NCI-H345 treated with DMSO at 0.1 percent for 48 hours (cell line): ENCODE measurements at regions not wholly inside any gene's neighbourhood (a gene's known extent, or its start where the extent isn't known, plus 50 kb on each side); places are given as distances from the start of the nearest gene placed in this dataset.
A peak's percentile ranks its signal among the peaks of the same experiment; 100 is the strongest.
"Not testable (repeated sequence)": the region's sequence is repeated elsewhere in the genome, so short reads cannot be mapped to it uniquely, and the experiment has no call there.

Experiments used
- DNase-seq: peaks from one replicate; lab custom pipeline; 2025; ENCODE audit not compliant: unreplicated experiment; lab: John Stamatoyannopoulos, UW

DNA sequence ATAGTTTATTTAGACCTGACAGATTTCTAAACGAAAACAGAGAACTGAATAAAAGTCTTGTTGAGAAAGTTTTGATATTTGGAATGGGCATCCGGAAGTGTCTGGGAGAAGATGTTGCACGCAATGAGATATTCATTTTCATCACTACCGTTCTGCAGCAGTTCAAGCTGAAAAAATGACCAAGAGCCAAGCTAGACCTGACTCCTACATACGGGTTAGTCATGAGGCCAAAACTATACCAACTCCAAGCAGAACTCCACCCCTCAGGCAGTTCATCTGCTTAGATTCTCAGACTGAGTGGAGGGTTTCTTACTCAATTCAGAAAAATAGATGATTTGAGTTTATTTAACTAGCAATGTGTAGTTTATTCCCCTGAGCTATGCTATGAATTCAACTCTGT is 95.4 kb upstream of the ANXA1 start:
- DNase-seq: no peak

GRCh38 chr9:73054091-73054490 is 97.6 kb upstream of the ANXA1 start:
- no peak for DNase-seq

GRCh38 chr9:73053543-73053942 is 98.1 kb upstream of the ANXA1 start:
- no peak for DNase-seq

- no peak for DNase-seq
Measured at GRCh38 chr9:73050887-73051550, 98.2 kb upstream of the ALDH1A1 start.

DNA sequence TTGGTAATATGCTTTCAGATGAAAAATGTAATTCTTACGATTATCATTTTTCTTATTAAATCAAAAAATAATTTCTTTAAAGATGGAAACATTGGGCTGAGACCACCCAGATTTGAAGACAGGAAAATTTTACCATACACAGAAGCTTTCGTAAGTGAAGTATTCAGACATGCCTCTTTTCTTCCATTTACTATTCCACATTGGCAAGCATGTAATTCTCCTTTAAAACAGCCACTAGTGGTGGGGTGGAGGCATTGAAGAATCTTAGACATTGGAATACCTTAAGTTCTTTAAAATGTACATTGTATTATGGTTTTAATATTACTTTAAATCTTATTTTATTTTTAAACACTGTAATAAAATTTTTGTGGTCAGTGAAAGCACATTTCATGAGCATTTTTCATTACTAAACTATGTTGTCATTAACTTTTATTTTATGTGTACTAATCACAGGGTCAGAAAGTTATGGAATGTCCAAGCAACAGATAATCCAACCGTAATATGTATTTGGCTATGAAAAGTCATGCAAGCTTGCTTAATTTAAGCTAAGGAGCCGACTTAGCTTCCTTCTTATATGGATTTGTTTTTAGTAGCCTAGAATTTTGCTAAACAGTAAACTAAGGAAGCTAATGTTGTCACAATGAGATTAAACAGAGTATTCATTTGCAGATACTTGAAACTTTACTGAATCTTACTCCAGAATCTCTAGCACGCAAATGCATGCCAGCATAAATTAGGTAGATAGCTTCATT is 97.4 kb upstream of the ALDH1A1 start:
- DNase-seq: no peak

DNA sequence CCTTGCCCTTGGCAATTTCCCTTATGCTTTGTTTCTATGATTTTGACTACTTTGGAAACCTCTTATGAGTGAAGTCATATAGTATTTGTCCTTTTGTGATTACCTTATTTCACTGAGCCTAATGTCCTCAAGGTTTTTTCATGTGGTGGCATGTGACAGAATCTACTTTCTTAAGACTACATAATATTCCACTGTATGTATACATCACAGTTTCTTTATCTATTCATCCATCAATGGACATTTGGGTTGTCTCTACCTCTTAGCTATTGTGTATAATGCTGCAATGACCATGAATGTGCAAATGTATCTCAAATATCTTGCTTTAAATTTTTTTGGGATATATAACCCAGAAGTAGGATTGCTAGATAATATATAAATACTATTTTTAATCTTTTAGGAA is 96.4 kb upstream of the ALDH1A1 start:
- no peak for DNase-seq

- DNase-seq: no peak
Measured at GRCh38 chr9:73046769-73047168, 93.9 kb upstream of the ALDH1A1 start.

- DNase-seq: not testable (repeated sequence)
Measured at GRCh38 chr9:73044776-73045175, 91.9 kb upstream of the ALDH1A1 start.

GRCh38 chr9:73042155-73042554 is 89.3 kb upstream of the ALDH1A1 start:
- no peak for DNase-seq

DNA sequence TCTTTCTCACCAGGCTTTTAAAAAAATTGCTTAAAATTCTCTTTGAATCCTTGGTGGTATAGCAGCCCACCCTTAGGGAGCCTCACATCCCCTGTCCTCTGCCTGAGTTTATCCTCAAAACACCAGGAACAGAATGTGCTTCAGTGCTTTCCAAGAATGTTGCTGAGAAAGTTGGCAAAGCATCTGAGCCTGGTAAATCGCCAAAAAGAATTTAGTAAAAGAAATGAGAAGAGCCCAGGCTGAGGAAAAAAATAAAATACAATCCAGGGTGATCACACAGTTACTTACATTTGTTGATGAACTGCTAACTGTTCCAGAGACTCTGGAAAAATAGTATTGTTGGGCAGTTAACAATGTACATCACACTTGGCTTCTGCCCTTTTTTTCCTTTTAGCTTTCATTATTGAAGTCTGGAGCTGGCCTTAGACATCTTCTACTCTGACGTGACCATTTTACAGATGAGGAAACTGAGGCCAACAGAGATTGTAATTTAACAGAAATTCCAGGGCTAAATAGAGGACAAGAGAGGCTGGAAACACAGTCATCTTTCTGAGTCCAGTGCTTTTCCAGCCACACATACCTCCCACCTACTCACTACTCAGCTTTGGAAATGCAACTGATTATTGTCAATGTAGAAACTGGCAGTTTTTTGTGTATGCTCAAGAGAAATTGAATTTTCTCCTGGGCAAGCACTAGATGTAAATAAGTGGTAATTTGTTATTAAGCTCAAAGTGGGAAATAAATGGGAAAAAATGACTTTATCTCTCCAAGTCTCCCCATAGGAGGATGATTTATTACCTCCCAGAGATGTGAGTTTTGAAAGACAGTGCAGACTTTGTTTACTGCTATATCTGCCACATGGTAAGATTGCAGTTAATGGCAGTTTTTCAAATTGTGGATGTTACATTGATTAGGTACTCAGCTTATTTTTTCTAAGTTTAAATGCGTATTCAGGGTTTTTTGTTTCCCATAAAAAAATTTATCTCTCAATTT is 86.7 kb upstream of the ALDH1A1 start:
- no peak for DNase-seq

- DNase-seq: no peak
Measured at GRCh38 chr9:73038613-73039012, 85.8 kb upstream of the ALDH1A1 start.

DNA sequence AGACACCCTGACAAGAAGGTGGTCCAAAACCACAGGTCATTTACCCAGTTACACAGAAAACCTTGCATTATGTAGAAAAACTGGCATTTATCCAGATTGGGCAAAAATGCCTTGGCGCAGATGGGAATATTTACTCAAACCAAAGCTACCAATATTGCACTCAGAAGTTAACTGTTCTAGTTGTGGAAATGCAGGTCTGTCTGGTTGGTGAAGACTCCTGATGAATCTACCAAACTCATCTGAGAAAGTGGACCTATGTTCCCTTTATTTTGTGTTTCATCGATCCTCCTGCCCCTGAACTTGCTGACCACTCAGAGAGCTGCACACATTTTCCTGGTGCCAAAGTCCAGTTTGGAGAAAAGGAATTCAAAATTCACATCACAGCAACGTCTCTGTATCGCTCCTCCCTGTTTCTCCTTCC is 85.2 kb upstream of the ALDH1A1 start:
- DNase-seq: no peak

GRCh38 chr9:73037613-73038012 is 84.8 kb upstream of the ALDH1A1 start:
- no peak for DNase-seq

DNA sequence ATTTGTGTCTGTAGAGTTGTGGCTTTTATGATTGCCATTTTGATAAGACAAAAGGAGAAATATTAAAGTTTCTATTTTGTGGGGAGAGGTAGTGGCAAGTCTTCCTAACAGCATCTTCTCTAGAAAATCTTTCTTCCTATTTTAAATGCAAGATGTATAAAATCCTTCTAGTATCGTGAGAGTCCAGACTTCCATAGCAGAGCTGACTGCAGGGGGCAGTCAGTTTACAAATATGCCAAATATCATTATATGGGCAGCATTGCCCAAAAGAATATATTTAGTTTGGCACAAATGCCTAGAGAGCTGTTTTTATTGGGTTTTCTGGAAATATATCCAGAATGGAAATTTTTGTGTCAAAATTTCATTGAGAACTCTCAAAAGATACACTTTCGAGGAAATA is 82.1 kb upstream of the ALDH1A1 start:
- DNase-seq: no peak

DNA sequence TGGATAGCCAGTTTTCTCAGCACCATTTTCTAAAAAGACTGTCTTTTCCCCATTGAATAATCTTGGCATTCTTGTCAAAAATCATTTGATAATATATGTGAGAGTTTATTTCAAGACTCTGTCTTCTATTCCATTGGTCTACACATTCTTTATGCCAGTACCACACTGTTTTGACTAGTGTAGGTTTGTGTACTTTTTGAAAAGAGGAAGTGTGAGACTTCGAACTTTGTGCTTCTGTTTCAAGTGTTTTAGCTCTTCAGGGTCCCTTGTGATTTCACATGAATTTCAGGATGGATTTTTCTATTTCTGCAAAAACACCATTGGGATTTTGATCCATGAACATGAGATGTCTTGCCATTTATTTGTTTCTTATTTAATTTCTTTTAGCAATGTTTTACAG is 78.5 kb upstream of the ALDH1A1 start:
- DNase-seq: no peak

- no peak for DNase-seq
Measured at GRCh38 chr9:73030370-73031030, 77.6 kb upstream of the ALDH1A1 start.

- DNase-seq: no peak
Measured at GRCh38 chr9:73029346-73029745, 76.5 kb upstream of the ALDH1A1 start.

DNA sequence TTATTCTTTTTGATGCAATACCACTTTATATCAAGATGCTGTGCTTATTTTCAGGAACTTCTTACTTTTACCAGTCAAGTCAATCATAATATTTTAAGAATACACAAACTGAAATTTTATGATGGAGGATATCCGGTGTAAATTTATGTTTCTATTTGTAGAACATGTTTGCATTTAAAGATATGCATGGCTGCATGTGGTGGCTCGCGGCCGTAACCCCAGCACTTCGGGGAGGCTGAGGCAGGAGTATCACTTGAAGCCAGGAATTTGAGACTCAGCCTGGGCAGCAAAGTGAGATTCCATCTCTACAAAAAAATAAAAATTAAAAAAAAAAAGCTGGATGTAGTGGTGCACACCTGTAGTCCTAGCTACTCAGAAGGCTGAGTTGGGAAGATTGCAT is 73.5 kb upstream of the ALDH1A1 start:
- DNase-seq: no peak

DNA sequence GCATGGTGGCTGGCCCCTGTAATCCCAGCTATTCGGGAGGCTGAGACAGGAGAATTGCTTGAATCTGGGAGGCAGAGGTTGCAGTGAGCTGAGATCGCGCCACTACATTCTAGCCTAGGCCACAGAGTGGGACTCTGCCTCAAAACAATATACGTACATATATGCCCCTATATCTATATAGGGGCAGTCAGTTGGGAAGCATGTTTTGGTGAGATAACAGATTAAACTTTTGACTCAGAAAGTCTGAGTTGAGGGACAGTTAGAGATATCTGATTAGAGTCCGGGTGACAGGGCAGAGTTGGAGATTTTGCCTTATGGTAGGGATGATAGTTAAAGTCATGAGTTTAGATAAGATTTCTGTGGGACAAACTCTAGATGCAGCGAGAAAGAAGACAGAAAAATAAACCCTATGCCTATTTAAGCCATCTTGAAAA is 71.8 kb upstream of the ALDH1A1 start:
- DNase-seq: no peak

GRCh38 chr9:73023025-73023541 is 70.2 kb upstream of the ALDH1A1 start:
- peak; percentile 12 for DNase-seq

DNA sequence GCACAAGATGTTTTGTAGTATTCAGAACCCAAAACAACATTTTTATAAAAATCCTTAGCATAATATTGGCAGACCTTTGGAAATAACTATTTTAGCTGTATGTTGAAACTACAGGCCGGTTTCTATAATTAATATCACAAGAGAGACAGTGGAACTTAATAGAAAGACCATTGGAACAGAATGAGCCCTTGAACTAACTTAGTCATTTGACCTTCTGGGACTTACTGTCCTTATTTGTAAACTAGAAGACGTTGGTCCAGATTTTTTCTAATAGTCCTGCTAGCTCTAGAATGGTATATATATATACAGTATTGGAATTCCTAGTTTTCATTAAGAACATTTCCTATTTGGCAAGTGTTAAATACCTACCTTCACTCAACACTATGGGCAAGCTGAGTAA is 69.5 kb upstream of the ALDH1A1 start:
- no peak for DNase-seq
